ENCODE measurements at regions not wholly inside any gene's neighbourhood (a gene's known extent, or its start where the extent isn't known, plus 50 kb on each side); places are given as distances from the start of the nearest gene placed in this dataset.

DNA sequence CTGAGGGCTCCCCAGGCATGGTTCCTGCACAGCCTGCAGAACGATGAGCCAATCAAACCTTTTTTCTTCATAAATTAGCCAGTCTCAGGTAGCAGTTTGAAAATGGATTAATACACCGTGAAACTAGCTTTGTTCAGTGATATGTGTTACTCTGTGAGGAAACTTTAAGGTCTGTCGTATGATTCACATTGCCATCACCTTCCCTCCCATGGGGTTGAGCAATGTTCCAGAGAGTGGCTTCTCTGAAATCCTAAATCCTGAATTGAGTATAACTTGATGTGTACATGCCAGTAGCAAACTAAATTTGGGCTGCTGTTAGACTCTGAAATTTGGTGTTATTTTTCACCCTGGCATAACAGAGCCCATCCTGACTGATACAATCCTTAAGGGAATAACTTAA lies 866.4 kb upstream of the C9orf72 start:
- no peak overlapping the region for H4K5ac ChIP-seq (ENCODE audit: insufficient read length, low read depth, low read length)
- H3K4me2 ChIP-seq (ENCODE audit: insufficient read depth, insufficient read length, low read length) = no peak overlapping the region
- no peak overlapping the region for H3K23ac ChIP-seq (ENCODE audit: insufficient read length, low read depth, low read length)
- no peak overlapping the region for H3K18ac ChIP-seq (ENCODE audit: insufficient read length, low read depth, low read length)
- no peaks in the 10 kb centered on the region for H4K20me1 ChIP-seq (ENCODE audit: control insufficient read depth, insufficient read depth, insufficient read length)
- no peaks in the 10 kb centered on the region for H3K4me1 ChIP-seq (ENCODE audit: insufficient read depth, low read length)
- no peaks in the 10 kb centered on the region for H3K79me1 ChIP-seq (ENCODE audit: insufficient read depth, low read depth, low read length, poor library complexity, severe bottlenecking)
- no peak overlapping the region for H2AK5ac ChIP-seq (ENCODE audit: insufficient read length, low read length)
- H2BK20ac ChIP-seq (ENCODE audit: low read depth, low read length, poor library complexity, severe bottlenecking) = no peak overlapping the region
- TF ChIP-seq, protein P1, sequence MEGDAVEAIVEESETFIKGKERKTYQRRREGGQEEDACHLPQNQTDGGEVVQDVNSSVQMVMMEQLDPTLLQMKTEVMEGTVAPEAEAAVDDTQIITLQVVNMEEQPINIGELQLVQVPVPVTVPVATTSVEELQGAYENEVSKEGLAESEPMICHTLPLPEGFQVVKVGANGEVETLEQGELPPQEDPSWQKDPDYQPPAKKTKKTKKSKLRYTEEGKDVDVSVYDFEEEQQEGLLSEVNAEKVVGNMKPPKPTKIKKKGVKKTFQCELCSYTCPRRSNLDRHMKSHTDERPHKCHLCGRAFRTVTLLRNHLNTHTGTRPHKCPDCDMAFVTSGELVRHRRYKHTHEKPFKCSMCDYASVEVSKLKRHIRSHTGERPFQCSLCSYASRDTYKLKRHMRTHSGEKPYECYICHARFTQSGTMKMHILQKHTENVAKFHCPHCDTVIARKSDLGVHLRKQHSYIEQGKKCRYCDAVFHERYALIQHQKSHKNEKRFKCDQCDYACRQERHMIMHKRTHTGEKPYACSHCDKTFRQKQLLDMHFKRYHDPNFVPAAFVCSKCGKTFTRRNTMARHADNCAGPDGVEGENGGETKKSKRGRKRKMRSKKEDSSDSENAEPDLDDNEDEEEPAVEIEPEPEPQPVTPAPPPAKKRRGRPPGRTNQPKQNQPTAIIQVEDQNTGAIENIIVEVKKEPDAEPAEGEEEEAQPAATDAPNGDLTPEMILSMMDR (conservative IDR thresholded peaks at IDR 0.05) = no peak
- H3K14ac ChIP-seq (ENCODE audit: insufficient read depth, low read length) = no peak overlapping the region
- no peak overlapping the region for H2BK120ac ChIP-seq (ENCODE audit: low read depth, low read length, poor library complexity, severe bottlenecking)
- H3K27me3 Mint-ChIP-seq (ENCODE audit: low read depth) = no peaks in the 10 kb centered on the region; the same call in 1 of the 2 replicates
- no peak overlapping the region for H3K4me3 Mint-ChIP-seq
- H3K9me3 Mint-ChIP-seq = peaks cover 5 to 12% of the 10 kb centered on the region in 2 experiments
- H2BK5ac ChIP-seq (ENCODE audit: insufficient read length, low read length) = no peak overlapping the region
- H3K27ac Mint-ChIP-seq = no peak overlapping the region
- no peak overlapping the region for H3K27ac ChIP-seq (ENCODE audit: insufficient read length, low read depth, low read length)
- no peak overlapping the region for H4K91ac ChIP-seq (ENCODE audit: insufficient read length, low read depth, low read length)
- H2BK15ac ChIP-seq (ENCODE audit: low read depth, low read length) = no peak overlapping the region
- WGBS (ENCODE audit: extremely low coverage, insufficient read length, low lambda C conversion rate) = no CpG with 5 or more reads among the region's 3 CpGs
- peaks cover 10% of the 10 kb centered on the region for H3K9me3 ChIP-seq (ENCODE audit: control insufficient read depth, low read depth, low read length)
- no peak overlapping the region for H2AFZ ChIP-seq (ENCODE audit: low read length)
- no peak overlapping the region for H2BK12ac ChIP-seq (ENCODE audit: insufficient read length, low read depth, low read length)
- DNase-seq = no peak
- peaks cover 5% of the 10 kb centered on the region in 3 experiments for H3K36me3 Mint-ChIP-seq (ENCODE audit: insufficient read depth in 1 of 3, low read depth in 3 of 3)
- H3K79me2 ChIP-seq (ENCODE audit: insufficient read depth, low read length) = no peaks in the 10 kb centered on the region
- no peak overlapping the region for H3K56ac ChIP-seq (ENCODE audit: insufficient read length, low read depth, low read length)
- no peaks in the 10 kb centered on the region for H3K27me3 ChIP-seq (ENCODE audit: insufficient read depth, low read length)
- peaks cover 5% of the 10 kb centered on the region in 2 experiments for H3K4me1 Mint-ChIP-seq
- no peak overlapping the region for H3K4ac ChIP-seq (ENCODE audit: low read depth, low read length)
- no peak overlapping the region for H3K9ac ChIP-seq (ENCODE audit: extremely low read depth, insufficient read length, low read length)
- H3K23me2 ChIP-seq (ENCODE audit: insufficient read length, low read depth, low read length, poor library complexity, severe bottlenecking) = no peaks in the 10 kb centered on the region
- H3T11ph ChIP-seq (ENCODE audit: low read length) = no peak overlapping the region
- no peak overlapping the region for H4K8ac ChIP-seq (replicated peaks; ENCODE audit: insufficient read length, low read depth, low read length)

Measured in H9 (cell line).